ENCODE measurements at regions not wholly inside any gene's neighbourhood (a gene's known extent, or its start where the extent isn't known, plus 50 kb on each side); places are given as distances from the start of the nearest gene placed in this dataset.

DNA sequence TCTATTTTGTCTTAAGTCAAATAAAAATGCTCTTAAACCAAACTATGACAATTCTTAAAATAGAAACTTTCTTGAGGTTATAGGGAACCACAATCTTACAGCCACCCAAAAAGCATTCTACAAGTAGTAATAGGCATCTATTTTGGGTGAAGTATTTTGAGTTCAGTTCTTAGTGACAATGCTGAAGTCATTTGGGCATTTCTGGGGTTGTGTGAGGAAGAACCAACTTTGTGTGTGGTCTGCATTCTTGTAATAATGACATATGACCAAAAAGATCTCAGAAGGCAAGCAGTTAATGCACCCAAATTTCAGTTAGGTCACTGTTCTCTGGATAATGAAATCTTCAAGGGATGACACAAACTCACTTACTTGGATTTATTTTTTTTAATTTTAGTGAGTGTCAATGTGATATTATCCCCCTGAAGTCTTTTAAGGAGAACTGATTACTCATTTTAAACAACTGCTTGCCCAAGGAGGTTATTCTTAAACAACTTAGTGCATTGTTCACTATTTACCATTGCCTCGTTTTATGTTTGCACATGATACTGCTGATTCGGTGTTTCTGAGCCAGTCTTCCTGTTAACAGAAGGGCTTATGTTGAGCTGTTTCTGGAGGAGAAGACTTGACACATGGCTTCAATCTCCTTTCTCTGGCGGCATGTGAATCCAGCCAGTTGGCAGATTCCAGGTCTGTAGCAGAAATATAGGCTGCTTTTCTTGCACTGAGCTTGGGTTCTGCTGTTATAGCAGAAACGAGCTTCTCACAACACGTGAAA is 618.9 kb downstream of the BCKDHB start:
- WGBS, 2 experiments (ENCODE audit: extremely low coverage in 1 of 2, insufficient coverage in 1 of 2, insufficient read length in 1 of 2, insufficient replicate concordance in 2 of 2, low coverage in 1 of 2, low lambda C conversion rate in 2 of 2, missing lambda C conversion rate in 1 of 2), result 85% methylated on average over 5 of the region's 5 CpGs; no CpG with 5 or more reads in 1 of the 2 experiments
- H4K8ac ChIP-seq (ENCODE audit: extremely low read depth, insufficient read depth, low read length), result no peak overlapping the region
- H3K18ac ChIP-seq (ENCODE audit: extremely low read depth, low read length), result no peak overlapping the region
- H3K79me2 ChIP-seq (ENCODE audit: control insufficient read depth in 1 of 2, insufficient read depth in 2 of 2, low read length in 2 of 2), result no peaks in the 10 kb centered on the region
- H2BK20ac ChIP-seq (ENCODE audit: low read length), result no peak overlapping the region
- H3K4me2 ChIP-seq (ENCODE audit: insufficient read depth in 1 of 2, low read depth in 2 of 2, low read length in 2 of 2), result no peak overlapping the region
- no peaks in the 10 kb centered on the region for H3K9me3 ChIP-seq (ENCODE audit: insufficient read depth in 2 of 2, low read depth in 1 of 2, low read length in 1 of 2)
- no peaks in the 10 kb centered on the region for H3K27me3 ChIP-seq (replicated peaks in 1 of 4; ENCODE audit: control insufficient read depth in 3 of 4, extremely low read depth in 1 of 4, insufficient read depth in 3 of 4, low read length in 3 of 4)
- no peak overlapping the region for H2BK120ac ChIP-seq (replicated peaks; ENCODE audit: low read depth, low read length)
- no peak overlapping the region for H3K4ac ChIP-seq (replicated peaks; ENCODE audit: insufficient read length, low read depth, low read length)
- no peak overlapping the region for H3K56ac ChIP-seq (replicated peaks; ENCODE audit: insufficient read length, low read depth, low read length)
- no peak overlapping the region for H3K9ac ChIP-seq (replicated peaks in 1 of 4; ENCODE audit: extremely low read depth in 1 of 4, low read depth in 3 of 4, low read length in 3 of 4)
- no peak overlapping the region for H2BK15ac ChIP-seq (ENCODE audit: low read length)
- DNase-seq (ENCODE audit: low read depth in 1 of 2, low spot score in 2 of 2), result no peak
- no peaks in the 10 kb centered on the region for H3K23me2 ChIP-seq (ENCODE audit: low read depth, low read length)
- CTCF ChIA-PET (ENCODE audit: partially characterized antibody), result no interaction called here
- H3K36me3 ChIP-seq (ENCODE audit: control insufficient read depth in 2 of 4, insufficient read depth in 4 of 4, low read length in 3 of 4), result no peaks in the 10 kb centered on the region
- no peak overlapping the region for H4K5ac ChIP-seq (ENCODE audit: insufficient read length, low read depth, low read length)
- POLR2A ChIA-PET (ENCODE audit: partially characterized antibody), result no interaction called here
- H4K91ac ChIP-seq (replicated peaks; ENCODE audit: insufficient read length, low read length), result no peak overlapping the region
- H3K27ac ChIP-seq (ENCODE audit: low read depth, low read length), result no peak overlapping the region
- no peak overlapping the region for H2BK12ac ChIP-seq (ENCODE audit: low read depth, low read length)
- H3K23ac ChIP-seq (ENCODE audit: insufficient read length), result no peak overlapping the region
- no peak overlapping the region for H3K14ac ChIP-seq (ENCODE audit: insufficient read length)
- H2BK5ac ChIP-seq (ENCODE audit: low read depth, low read length), result no peak overlapping the region
- no peaks in the 10 kb centered on the region for H3K79me1 ChIP-seq (ENCODE audit: low read depth, low read length)
- no peaks in the 10 kb centered on the region for H4K20me1 ChIP-seq (replicated peaks in 1 of 2; ENCODE audit: control insufficient read depth in 1 of 2, insufficient read depth in 2 of 2, low read length in 2 of 2)
- no peaks in the 10 kb centered on the region for H3K4me1 ChIP-seq (replicated peaks in 1 of 4; ENCODE audit: control insufficient read depth in 3 of 4, insufficient read depth in 4 of 4, low read length in 3 of 4)
- no peak overlapping the region for H2AFZ ChIP-seq (ENCODE audit: low read length)
- no peak for FAIRE-seq
- H3K4me3 ChIP-seq (ENCODE audit: extremely low read depth in 1 of 4, insufficient read depth in 2 of 4, low read depth in 3 of 4, low read length in 4 of 4), result no peak overlapping the region
- no peak overlapping the region for H2AK5ac ChIP-seq (ENCODE audit: low read depth, low read length)
- TF ChIP-seq SIN3A (conservative IDR thresholded peaks at IDR 0.05 in 1 of 2, IDR thresholded peaks at IDR 0.05 in 1 of 2; ENCODE audit: low read depth in 1 of 2, low read length in 2 of 2) (no peak), BRCA1 (IDR thresholded peaks at IDR 0.05; ENCODE audit: low read depth, low read length) (no peak), SUZ12 (IDR thresholded peaks at IDR 0.05; ENCODE audit: low read length) (no peak), SAP30 (IDR thresholded peaks at IDR 0.05; ENCODE audit: insufficient read depth, insufficient replicate concordance, low read length) (no peak), TCF12 (IDR thresholded peaks at IDR 0.05; ENCODE audit: low read depth, low read length) (no peak), RBBP5 (IDR thresholded peaks at IDR 0.05; ENCODE audit: borderline replicate concordance, low read depth, low read length) (no peak), ZNF274 (IDR thresholded peaks at IDR 0.05; ENCODE audit: borderline replicate concordance, extremely low read depth, low read length) (no peak), POU5F1 (IDR thresholded peaks at IDR 0.05; ENCODE audit: low read depth, low read length) (no peak), RXRA (IDR thresholded peaks at IDR 0.05; ENCODE audit: insufficient read depth, low read depth, low read length) (no peak), TAF1 (IDR thresholded peaks at IDR 0.05; ENCODE audit: low read depth, low read length) (no peak)
- TF ChIP-seq, protein P1, sequence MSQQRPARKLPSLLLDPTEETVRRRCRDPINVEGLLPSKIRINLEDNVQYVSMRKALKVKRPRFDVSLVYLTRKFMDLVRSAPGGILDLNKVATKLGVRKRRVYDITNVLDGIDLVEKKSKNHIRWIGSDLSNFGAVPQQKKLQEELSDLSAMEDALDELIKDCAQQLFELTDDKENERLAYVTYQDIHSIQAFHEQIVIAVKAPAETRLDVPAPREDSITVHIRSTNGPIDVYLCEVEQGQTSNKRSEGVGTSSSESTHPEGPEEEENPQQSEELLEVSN (IDR thresholded peaks at IDR 0.05), result no peak
- TF ChIP-seq, protein P2, sequence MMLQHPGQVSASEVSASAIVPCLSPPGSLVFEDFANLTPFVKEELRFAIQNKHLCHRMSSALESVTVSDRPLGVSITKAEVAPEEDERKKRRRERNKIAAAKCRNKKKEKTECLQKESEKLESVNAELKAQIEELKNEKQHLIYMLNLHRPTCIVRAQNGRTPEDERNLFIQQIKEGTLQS (IDR thresholded peaks at IDR 0.05; ENCODE audit: insufficient read depth, low read depth, low read length), result no peak

Data from H1 (cell line).